ENCODE measurements at regions not wholly inside any gene's neighbourhood (a gene's known extent, or its start where the extent isn't known, plus 50 kb on each side); places are given as distances from the start of the nearest gene placed in this dataset.

DNA sequence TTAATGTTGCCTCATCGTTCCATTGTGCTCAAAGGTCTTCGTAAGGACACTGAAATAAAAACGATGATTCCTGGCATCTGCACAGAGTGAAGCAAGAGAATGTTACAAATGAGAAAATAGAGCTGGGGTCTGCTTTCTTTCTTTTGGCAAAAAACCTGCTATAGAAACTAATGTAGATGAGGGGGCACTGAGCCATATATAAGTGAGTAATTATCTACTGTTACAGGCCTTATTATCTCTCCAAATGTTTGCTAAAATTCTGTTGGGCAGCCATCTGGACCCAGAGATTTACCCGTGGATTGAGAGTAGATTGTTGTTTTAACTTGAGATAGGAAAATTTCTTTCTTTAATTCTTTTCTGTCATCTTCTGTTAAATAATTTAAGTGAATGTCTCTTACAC is 472.5 kb upstream of the PIK3C3 start:
- TF ChIP-seq, protein P1, sequence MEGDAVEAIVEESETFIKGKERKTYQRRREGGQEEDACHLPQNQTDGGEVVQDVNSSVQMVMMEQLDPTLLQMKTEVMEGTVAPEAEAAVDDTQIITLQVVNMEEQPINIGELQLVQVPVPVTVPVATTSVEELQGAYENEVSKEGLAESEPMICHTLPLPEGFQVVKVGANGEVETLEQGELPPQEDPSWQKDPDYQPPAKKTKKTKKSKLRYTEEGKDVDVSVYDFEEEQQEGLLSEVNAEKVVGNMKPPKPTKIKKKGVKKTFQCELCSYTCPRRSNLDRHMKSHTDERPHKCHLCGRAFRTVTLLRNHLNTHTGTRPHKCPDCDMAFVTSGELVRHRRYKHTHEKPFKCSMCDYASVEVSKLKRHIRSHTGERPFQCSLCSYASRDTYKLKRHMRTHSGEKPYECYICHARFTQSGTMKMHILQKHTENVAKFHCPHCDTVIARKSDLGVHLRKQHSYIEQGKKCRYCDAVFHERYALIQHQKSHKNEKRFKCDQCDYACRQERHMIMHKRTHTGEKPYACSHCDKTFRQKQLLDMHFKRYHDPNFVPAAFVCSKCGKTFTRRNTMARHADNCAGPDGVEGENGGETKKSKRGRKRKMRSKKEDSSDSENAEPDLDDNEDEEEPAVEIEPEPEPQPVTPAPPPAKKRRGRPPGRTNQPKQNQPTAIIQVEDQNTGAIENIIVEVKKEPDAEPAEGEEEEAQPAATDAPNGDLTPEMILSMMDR (IDR thresholded peaks at IDR 0.05): no peak
- TF ChIP-seq POLR2A (IDR thresholded peaks at IDR 0.05) (no peak), POLR2AphosphoS5 (IDR thresholded peaks at IDR 0.05) (no peak)
